ENCODE measurements at regions not wholly inside any gene's neighbourhood (a gene's known extent, or its start where the extent isn't known, plus 50 kb on each side); places are given as distances from the start of the nearest gene placed in this dataset.
"Not testable (repeated sequence)": the region's sequence is repeated elsewhere in the genome, so short reads cannot be mapped to it uniquely, and the experiment has no call there.

GRCh38 chr1:194045416-194045815, 859.0 kb upstream of the B3GALT2 start:
- no peak overlapping the region for H3K27ac Mint-ChIP-seq

GRCh38 chr1:194044892-194045291, 858.5 kb upstream of the B3GALT2 start:
- H3K27ac Mint-ChIP-seq, result no peak overlapping the region
- H3K4me1 Mint-ChIP-seq, result no peaks in the 10 kb centered on the region
- no peaks in the 10 kb centered on the region for H3K36me3 Mint-ChIP-seq
- H3K27me3 Mint-ChIP-seq (ENCODE audit: low read depth in 3 of 3), result peaks cover 0 to 2% (median 0%) of the 10 kb centered on the region in 3 donors
- peaks cover 0 to 4% (median under 1%) of the 10 kb centered on the region in 6 donors for H3K9me3 Mint-ChIP-seq
- DNase-seq, result no peak
- H3K4me3 Mint-ChIP-seq, result no peak overlapping the region

More at GRCh38 chr1:194045416-194045815, 859.0 kb upstream of the B3GALT2 start:
- no peak for DNase-seq
- no peaks in the 10 kb centered on the region for H3K4me1 Mint-ChIP-seq
- H3K27me3 Mint-ChIP-seq (ENCODE audit: low read depth in 3 of 3), result peaks cover 0 to 2% (median 0%) of the 10 kb centered on the region in 3 donors
- no peak overlapping the region for H3K4me3 Mint-ChIP-seq
- no peaks in the 10 kb centered on the region for H3K36me3 Mint-ChIP-seq
- peaks cover 0 to 4% (median under 1%) of the 10 kb centered on the region in 6 donors for H3K9me3 Mint-ChIP-seq

- Mint-ChIP-seq H3K27me3 (ENCODE audit: low read depth in 3 of 3) (peaks cover 0 to 2% (median 0%) of the 10 kb centered on the region in 3 donors), H3K27ac (no peak overlapping the region), H3K4me1 (no peaks in the 10 kb centered on the region), H3K36me3 (no peaks in the 10 kb centered on the region), H3K9me3 (peaks cover 0 to 4% (median under 1%) of the 10 kb centered on the region in 6 donors), H3K4me3 (no peak overlapping the region)
- no peak for DNase-seq
These were observed 857.8 kb upstream of the B3GALT2 start for GRCh38 chr1:194043984-194044755.

GRCh38 chr1:194042736-194043135, 856.3 kb upstream of the B3GALT2 start:
- Mint-ChIP-seq H3K4me3 (no peak overlapping the region), H3K4me1 (no peaks in the 10 kb centered on the region), H3K9me3 (peaks cover 0 to 4% (median under 1%) of the 10 kb centered on the region in 6 donors)

GRCh38 chr1:194040496-194040895, 854.1 kb upstream of the B3GALT2 start:
- DNase-seq, result no peak
- H3K36me3 Mint-ChIP-seq, result no peaks in the 10 kb centered on the region

More at GRCh38 chr1:194042736-194043135, 856.3 kb upstream of the B3GALT2 start:
- Mint-ChIP-seq H3K36me3 (no peaks in the 10 kb centered on the region), H3K27ac (no peak overlapping the region), H3K27me3 (ENCODE audit: low read depth in 3 of 3) (no peaks in the 10 kb centered on the region)
- DNase-seq, result no peak

GRCh38 chr1:194039578-194039977, 853.2 kb upstream of the B3GALT2 start:
- Mint-ChIP-seq H3K36me3 (no peaks in the 10 kb centered on the region), H3K27me3 (ENCODE audit: low read depth in 3 of 3) (no peaks in the 10 kb centered on the region), H3K9me3 (peaks cover 0 to 5% (median under 1%) of the 10 kb centered on the region in 6 donors), H3K4me1 (no peaks in the 10 kb centered on the region), H3K4me3 (no peak overlapping the region), H3K27ac (no peak overlapping the region)
- DNase-seq, result no peak

More at GRCh38 chr1:194040496-194040895, 854.1 kb upstream of the B3GALT2 start:
- no peak overlapping the region for H3K27ac Mint-ChIP-seq
- H3K27me3 Mint-ChIP-seq (ENCODE audit: low read depth in 3 of 3), result no peaks in the 10 kb centered on the region
- H3K9me3 Mint-ChIP-seq, result peaks cover 0 to 4% (median 2%) of the 10 kb centered on the region in 6 donors
- no peaks in the 10 kb centered on the region for H3K4me1 Mint-ChIP-seq
- no peak overlapping the region for H3K4me3 Mint-ChIP-seq

GRCh38 chr1:194033646-194034045, 847.2 kb upstream of the B3GALT2 start:
- Mint-ChIP-seq H3K4me1 (no peaks in the 10 kb centered on the region), H3K27ac (no peak overlapping the region), H3K36me3 (peaks cover 0 to 4% (median 0%) of the 10 kb centered on the region in 3 donors), H3K9me3 (peaks cover 4 to 20% (median 14%) of the 10 kb centered on the region in 6 donors), H3K27me3 (ENCODE audit: low read depth in 3 of 3) (peaks cover 0 to 2% (median 0%) of the 10 kb centered on the region in 3 donors), H3K4me3 (no peak overlapping the region)
- DNase-seq, result no peak

- H3K4me1 Mint-ChIP-seq, result no peaks in the 10 kb centered on the region
- no peak for DNase-seq
- H3K4me3 Mint-ChIP-seq, result no peak overlapping the region
- H3K27me3 Mint-ChIP-seq (ENCODE audit: low read depth in 3 of 3), result peaks cover 0 to 4% (median 0%) of the 10 kb centered on the region in 3 donors
- peaks cover 4 to 9% (median 7%) of the 10 kb centered on the region in 6 donors for H3K9me3 Mint-ChIP-seq
- no peak overlapping the region for H3K27ac Mint-ChIP-seq
- no peaks in the 10 kb centered on the region for H3K36me3 Mint-ChIP-seq
These were observed 841.6 kb upstream of the B3GALT2 start for GRCh38 chr1:194028002-194028401.

- Mint-ChIP-seq H3K9me3 (peaks cover 0 to 11% (median 7%) of the 10 kb centered on the region in 6 donors), H3K36me3 (no peaks in the 10 kb centered on the region), H3K4me3 (no peak overlapping the region), H3K27me3 (ENCODE audit: low read depth in 3 of 3) (peaks cover 0 to 4% (median 0%) of the 10 kb centered on the region in 3 donors), H3K27ac (no peak overlapping the region), H3K4me1 (no peaks in the 10 kb centered on the region)
- DNase-seq, result no peak
These were observed 840.0 kb upstream of the B3GALT2 start for GRCh38 chr1:194026422-194026821.

GRCh38 chr1:194024659-194025058, 838.2 kb upstream of the B3GALT2 start:
- no peaks in the 10 kb centered on the region for H3K4me1 Mint-ChIP-seq
- H3K9me3 Mint-ChIP-seq, result peaks cover 4 to 17% (median 8%) of the 10 kb centered on the region in 6 donors
- H3K36me3 Mint-ChIP-seq, result no peaks in the 10 kb centered on the region
- H3K27ac Mint-ChIP-seq, result no peak overlapping the region
- no peak overlapping the region for H3K4me3 Mint-ChIP-seq
- peaks cover 0 to 4% (median 0%) of the 10 kb centered on the region in 3 donors for H3K27me3 Mint-ChIP-seq (ENCODE audit: low read depth in 3 of 3)
- no peak for DNase-seq

GRCh38 chr1:194014014-194014413, 827.6 kb upstream of the B3GALT2 start:
- no peak overlapping the region for H3K4me3 Mint-ChIP-seq
- DNase-seq, result no peak
- H3K27ac Mint-ChIP-seq, result no peak overlapping the region
- peaks cover 0 to 5% (median 0%) of the 10 kb centered on the region in 3 donors for H3K36me3 Mint-ChIP-seq
- H3K9me3 Mint-ChIP-seq, result peaks cover 0 to 19% (median 3%) of the 10 kb centered on the region in 6 donors
- H3K4me1 Mint-ChIP-seq, result no peaks in the 10 kb centered on the region
- H3K27me3 Mint-ChIP-seq (ENCODE audit: low read depth in 3 of 3), result peaks cover 1 to 3% (median 2%) of the 10 kb centered on the region in 3 donors

GRCh38 chr1:194013561-194013960, 827.1 kb upstream of the B3GALT2 start:
- Mint-ChIP-seq H3K4me3 (no peak overlapping the region), H3K4me1 (no peaks in the 10 kb centered on the region), H3K9me3 (peaks cover 0 to 15% (median 3%) of the 10 kb centered on the region in 6 donors), H3K36me3 (peaks cover 0 to 5% (median 0%) of the 10 kb centered on the region in 3 donors), H3K27me3 (ENCODE audit: low read depth in 3 of 3) (peaks cover 1 to 3% (median 2%) of the 10 kb centered on the region in 3 donors), H3K27ac (no peak overlapping the region)
- no peak for DNase-seq

GRCh38 chr1:194004146-194004545, 817.7 kb upstream of the B3GALT2 start:
- peaks cover 0 to 11% (median 3%) of the 10 kb centered on the region in 6 donors for H3K9me3 Mint-ChIP-seq
- H3K4me3 Mint-ChIP-seq, result no peak overlapping the region
- H3K27ac Mint-ChIP-seq, result no peak overlapping the region

GRCh38 chr1:194001726-194002350, 815.4 kb upstream of the B3GALT2 start:
- not testable (repeated sequence) for DNase-seq; H3K4me1 Mint-ChIP-seq; H3K27me3 Mint-ChIP-seq (ENCODE audit: low read depth in 3 of 3); H3K27ac Mint-ChIP-seq; H3K4me3 Mint-ChIP-seq; H3K36me3 Mint-ChIP-seq
- peaks cover 0 to 15% (median 3%) of the 10 kb centered on the region in 6 donors for H3K9me3 Mint-ChIP-seq

More at GRCh38 chr1:194004146-194004545, 817.7 kb upstream of the B3GALT2 start:
- no peaks in the 10 kb centered on the region for H3K36me3 Mint-ChIP-seq
- no peaks in the 10 kb centered on the region for H3K4me1 Mint-ChIP-seq
- peaks cover 0 to 2% (median 2%) of the 10 kb centered on the region in 3 donors for H3K27me3 Mint-ChIP-seq (ENCODE audit: low read depth in 3 of 3)
- no peak for DNase-seq
